PC-3 (cell line): ENCODE measurements at regions not wholly inside any gene's neighbourhood (a gene's known extent, or its start where the extent isn't known, plus 50 kb on each side); places are given as distances from the start of the nearest gene placed in this dataset.
A peak's percentile ranks its signal among the peaks of the same experiment; 100 is the strongest.

Experiments used
- ATAC-seq: fragments of 200-7000 bp; cut with Tn5 transposase; 2 replicates; pipeline ENCODE4 v1.9.1; 2020; ENCODE audit warnings: mild to moderate bottlenecking, moderate library complexity
- BruUV-seq: library from RNA; stranded (reverse); fragments of 400-500 nt; replicated peaks from 2 replicates; lab custom pipeline; 2021; lab: Mats Ljungman, UMichigan
- CTCF ChIA-PET: fragments of 300-600 bp; sonication (Branson Sonifier 250); formaldehyde crosslinking; loops from one replicate; lab custom pipeline; 2022; ENCODE audit warnings: antibody characterized with exemption; lab: Charles Lee
- POLR2A ChIA-PET: fragments of 300-600 bp; sonication (Branson Sonifier 250); formaldehyde crosslinking; loops from one replicate; lab custom pipeline; 2022; ENCODE audit warnings: antibody characterized with exemption; ENCODE audit not compliant: unreplicated experiment; lab: Charles Lee
- DNase-seq: peaks from one replicate; pipeline ENCODE4 v3.0.0-alpha.2; 2015
- H2AFZ ChIP-seq: fragments of 300-600 bp; sonication (generic); 2 replicates; pipeline ENCODE4 v1.6.0; 2016; ENCODE audit warnings: antibody characterized with exemption, low read length
- H3F3A ChIP-seq: fragments of 300-600 bp; sonication (generic); one replicate; pipeline ENCODE4 v1.6.0; 2017; ENCODE audit warnings: antibody characterized with exemption, low read length, control low read depth, mild to moderate bottlenecking; ENCODE audit not compliant: unreplicated experiment
- H3K27ac ChIP-seq: fragments of 300-600 bp; sonication (generic); 2 replicates; pipeline ENCODE4 v1.5.1; 2016; ENCODE audit warnings: mild to moderate bottlenecking, low read length
- H3K27me3 ChIP-seq: fragments of 300-600 bp; sonication (generic); 2 replicates; pipeline ENCODE4 v1.6.1; 2016; ENCODE audit warnings: low read length, mixed read lengths
- H3K36me3 ChIP-seq: fragments of 300-600 bp; sonication (generic); 2 replicates; pipeline ENCODE4 v1.6.1; 2016; ENCODE audit warnings: low read depth, mixed run types, low read length, mixed read lengths
- H3K4me1 ChIP-seq: fragments of 300-600 bp; sonication (generic); 2 replicates; pipeline ENCODE4 v1.5.1; 2016; ENCODE audit warnings: low read length; ENCODE audit not compliant: insufficient read depth
- H3K4me2 ChIP-seq: fragments of 300-600 bp; sonication (generic); 2 replicates; pipeline ENCODE4 v1.6.0; 2016; ENCODE audit warnings: low read length
- H3K4me3 ChIP-seq: fragments of 300-600 bp; sonication (generic); 2 replicates; pipeline ENCODE4 v1.5.1; 2016; ENCODE audit warnings: mild to moderate bottlenecking, low read length, mixed read lengths
- H3K79me2 ChIP-seq: fragments of 300-600 bp; sonication (generic); 2 replicates; pipeline ENCODE4 v1.6.1; 2017; ENCODE audit warnings: low read length, mixed read lengths
- H3K9ac ChIP-seq: fragments of 300-600 bp; sonication (generic); 2 replicates; pipeline ENCODE4 v1.6.0; 2016; ENCODE audit warnings: mild to moderate bottlenecking, low read length
- H3K9me2 ChIP-seq: fragments of 300-600 bp; sonication (generic); replicated peaks from 2 replicates; pipeline ENCODE4 v1.6.1; 2016; ENCODE audit warnings: mixed run types, low read length, mixed read lengths
- H3K9me3 ChIP-seq: fragments of 300-600 bp; sonication (generic); 2 replicates; pipeline ENCODE4 v1.6.1; 2016; ENCODE audit warnings: low read length, mixed read lengths
- H4K20me1 ChIP-seq: fragments of 300-600 bp; sonication (generic); 2 replicates; pipeline ENCODE4 v1.6.1; 2016; ENCODE audit warnings: low read length, mixed read lengths
- CTCF ChIP-seq: fragments of 300-600 bp; sonication (generic); conservative IDR thresholded peaks from 2 replicates; pipeline ENCODE4 v1.5.1; 2017; ENCODE audit warnings: antibody characterized with exemption, low read depth, mild to moderate bottlenecking, low read length
- EZH2 ChIP-seq: fragments of 300-600 bp; sonication (generic); IDR thresholded peaks from one replicate; pipeline ENCODE4 v1.6.1; 2017; ENCODE audit warnings: antibody characterized with exemption, mild to moderate bottlenecking, low read length; ENCODE audit not compliant: unreplicated experiment
- EZH2phosphoT487 ChIP-seq: fragments of 300-600 bp; sonication (generic); IDR thresholded peaks from 2 replicates; pipeline ENCODE4 v1.6.1; 2018; ENCODE audit warnings: mild to moderate bottlenecking, antibody characterized with exemption, low read length, borderline replicate concordance
- intact Hi-C: fragments of 100-400 bp; cut with micrococcal nuclease; formaldehyde crosslinking; loops from 2 replicates; pipeline ENCODE4 v1.9.0; 2023

DNA sequence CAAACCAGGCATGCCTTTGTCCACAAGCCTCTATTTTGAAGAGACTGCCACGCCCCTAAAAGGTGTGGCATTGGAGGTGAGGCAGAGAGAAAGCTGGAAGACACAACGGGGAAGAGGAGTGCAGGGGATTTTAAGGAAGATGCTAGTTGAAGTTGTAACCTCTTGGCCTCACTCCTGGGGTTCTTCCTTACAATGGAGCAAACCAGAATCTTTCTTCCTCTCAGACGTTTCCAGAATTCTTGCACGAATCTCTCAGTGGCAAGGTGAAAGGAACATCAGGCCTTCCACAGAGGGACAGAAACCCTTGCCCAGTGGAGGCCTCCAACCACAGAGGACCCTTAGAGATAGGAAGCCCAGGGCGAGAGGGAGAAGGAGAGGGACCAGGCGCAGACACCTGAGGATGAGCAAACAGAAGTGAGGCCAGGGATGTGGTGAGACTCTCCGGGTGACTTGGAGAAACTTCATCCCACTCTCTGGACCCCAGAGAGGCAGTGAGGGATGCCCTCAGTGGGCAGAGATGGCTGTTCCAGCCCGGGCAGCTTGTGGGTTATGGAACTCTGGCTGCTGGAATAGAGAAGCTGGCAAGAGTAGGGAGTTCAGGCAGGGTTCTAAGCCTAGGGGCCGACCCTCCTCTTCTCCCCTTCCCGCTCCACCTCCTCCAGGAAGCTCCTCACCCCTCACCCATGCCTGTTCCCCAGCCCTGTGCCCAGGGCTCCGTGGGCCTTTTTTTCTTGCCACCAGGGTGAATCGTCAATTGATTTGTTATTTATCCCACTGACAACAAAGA, 136.8 kb upstream of the RUNX3 start:
- Histone ChIP-seq H3K9me3 (no peaks in the 10 kb centered on the region), H3K79me2 (no peaks in the 10 kb centered on the region), H3K4me1 (peaks cover 4% of the 10 kb centered on the region; the same call in 1 of the 2 replicates), H3K4me3 (no peak overlapping the region), H2AFZ (no peak overlapping the region), H3F3A (no peaks in the 10 kb centered on the region), H3K27ac (no peak overlapping the region), H3K36me3 (no peaks in the 10 kb centered on the region), H3K9me2 (no peaks in the 10 kb centered on the region), H3K27me3 (no peaks in the 10 kb centered on the region), H3K4me2 (no peak overlapping the region), H4K20me1 (no peaks in the 10 kb centered on the region), H3K9ac (no peak overlapping the region)
- CTCF ChIA-PET: no interaction called here
- no peak for ATAC-seq
- intact Hi-C loops: no loop called here
- DNase-seq: peak; percentile 15
- no TSS peak for BruUV-seq
- TF ChIP-seq CTCF (no peak), EZH2phosphoT487 (no peak), EZH2 (no peak)
- POLR2A ChIA-PET: no interaction called here

GRCh38 chr1:25066256-25066655, 136.2 kb upstream of the RUNX3 start:
- Histone ChIP-seq H3K27me3 (no peaks in the 10 kb centered on the region), H3K9ac (no peak overlapping the region), H3K9me3 (no peaks in the 10 kb centered on the region), H3K9me2 (no peaks in the 10 kb centered on the region), H3K36me3 (no peaks in the 10 kb centered on the region), H3K4me3 (no peak overlapping the region), H3K4me1 (peaks cover 4% of the 10 kb centered on the region; the same call in 1 of the 2 replicates), H3K27ac (no peak overlapping the region), H3F3A (no peaks in the 10 kb centered on the region), H3K79me2 (no peaks in the 10 kb centered on the region), H2AFZ (no peak overlapping the region), H4K20me1 (no peaks in the 10 kb centered on the region), H3K4me2 (no peak overlapping the region)
- CTCF ChIA-PET: no interaction called here
- intact Hi-C loops: no loop called here
- no peak for DNase-seq
- no TSS peak for BruUV-seq
- no peak for ATAC-seq
- POLR2A ChIA-PET: no interaction called here
- TF ChIP-seq EZH2phosphoT487 (no peak), CTCF (no peak), EZH2 (no peak)

GRCh38 chr1:25065795-25066238, 135.7 kb upstream of the RUNX3 start:
- Histone ChIP-seq H3K4me2 (no peak overlapping the region), H3K27me3 (no peaks in the 10 kb centered on the region), H3K79me2 (no peaks in the 10 kb centered on the region), H4K20me1 (no peaks in the 10 kb centered on the region), H3K27ac (no peak overlapping the region), H3K9me2 (no peaks in the 10 kb centered on the region), H2AFZ (no peak overlapping the region), H3K4me1 (peaks cover 4% of the 10 kb centered on the region; the same call in 1 of the 2 replicates), H3K9me3 (no peaks in the 10 kb centered on the region), H3K4me3 (no peak overlapping the region), H3K9ac (no peak overlapping the region), H3F3A (no peaks in the 10 kb centered on the region), H3K36me3 (no peaks in the 10 kb centered on the region)
- ATAC-seq (no peak), DNase-seq (no peak)
- POLR2A ChIA-PET: no interaction called here
- TF ChIP-seq EZH2phosphoT487 (no peak), EZH2 (no peak), CTCF (no peak)
- BruUV-seq: no TSS peak
- CTCF ChIA-PET: no interaction called here
- intact Hi-C loops: no loop called here
